ENCODE measurements at regions not wholly inside any gene's neighbourhood (a gene's known extent, or its start where the extent isn't known, plus 50 kb on each side); places are given as distances from the start of the nearest gene placed in this dataset.

- Histone ChIP-seq H2AFZ (ENCODE audit: low read depth, low read length) (no peak overlapping the region), H3K9me1 (ENCODE audit: control insufficient read depth, insufficient read depth, low read length) (no peaks in the 10 kb centered on the region), H3K4me2 (ENCODE audit: insufficient read depth, low read length) (no peak overlapping the region), H3K27me3 (ENCODE audit: control insufficient read depth in 2 of 2, insufficient read depth in 2 of 2, low read length in 2 of 2) (peaks cover 0 to 22% of the 10 kb centered on the region in 2 experiments; a peak in 2 of 5 replicates), H3K4me1 (replicated peaks in 1 of 2; ENCODE audit: control insufficient read depth in 2 of 2, insufficient read depth in 2 of 2, low read length in 2 of 2) (no peaks in the 10 kb centered on the region), H3K9me3 (replicated peaks; ENCODE audit: control insufficient read depth, insufficient read depth, low read depth, low read length) (no peaks in the 10 kb centered on the region), H3K36me3 (ENCODE audit: control insufficient read depth, insufficient read depth, low read length) (no peaks in the 10 kb centered on the region), H3K4me3 (no peak overlapping the region), H3K79me2 (ENCODE audit: control insufficient read depth, insufficient read depth, low read length) (no peaks in the 10 kb centered on the region), H3K9ac (ENCODE audit: insufficient read depth in 1 of 2, low read depth in 2 of 2, low read length in 2 of 2) (no peak overlapping the region), H3K27ac (ENCODE audit: extremely low read depth, low read depth, low read length) (no peak overlapping the region), H4K20me1 (replicated peaks; ENCODE audit: control insufficient read depth, insufficient read depth, low read length) (no peaks in the 10 kb centered on the region)
- intact Hi-C loops (cut with micrococcal nuclease): no loop called here
- POLR2A ChIA-PET: interaction anchor here (1.1 kb wide), 1 partner anchor 11 kb away, joined by 4 read pairs; no protein-coding TSS in a partner anchor
- BruUV-seq (replicated peaks): no TSS peak
- FAIRE-seq (no peak), ATAC-seq (no peak), DNase-seq (ENCODE audit: extremely low read depth in 1 of 4, low spot score in 3 of 4) (no peak)
- TF ChIP-seq, protein P1, sequence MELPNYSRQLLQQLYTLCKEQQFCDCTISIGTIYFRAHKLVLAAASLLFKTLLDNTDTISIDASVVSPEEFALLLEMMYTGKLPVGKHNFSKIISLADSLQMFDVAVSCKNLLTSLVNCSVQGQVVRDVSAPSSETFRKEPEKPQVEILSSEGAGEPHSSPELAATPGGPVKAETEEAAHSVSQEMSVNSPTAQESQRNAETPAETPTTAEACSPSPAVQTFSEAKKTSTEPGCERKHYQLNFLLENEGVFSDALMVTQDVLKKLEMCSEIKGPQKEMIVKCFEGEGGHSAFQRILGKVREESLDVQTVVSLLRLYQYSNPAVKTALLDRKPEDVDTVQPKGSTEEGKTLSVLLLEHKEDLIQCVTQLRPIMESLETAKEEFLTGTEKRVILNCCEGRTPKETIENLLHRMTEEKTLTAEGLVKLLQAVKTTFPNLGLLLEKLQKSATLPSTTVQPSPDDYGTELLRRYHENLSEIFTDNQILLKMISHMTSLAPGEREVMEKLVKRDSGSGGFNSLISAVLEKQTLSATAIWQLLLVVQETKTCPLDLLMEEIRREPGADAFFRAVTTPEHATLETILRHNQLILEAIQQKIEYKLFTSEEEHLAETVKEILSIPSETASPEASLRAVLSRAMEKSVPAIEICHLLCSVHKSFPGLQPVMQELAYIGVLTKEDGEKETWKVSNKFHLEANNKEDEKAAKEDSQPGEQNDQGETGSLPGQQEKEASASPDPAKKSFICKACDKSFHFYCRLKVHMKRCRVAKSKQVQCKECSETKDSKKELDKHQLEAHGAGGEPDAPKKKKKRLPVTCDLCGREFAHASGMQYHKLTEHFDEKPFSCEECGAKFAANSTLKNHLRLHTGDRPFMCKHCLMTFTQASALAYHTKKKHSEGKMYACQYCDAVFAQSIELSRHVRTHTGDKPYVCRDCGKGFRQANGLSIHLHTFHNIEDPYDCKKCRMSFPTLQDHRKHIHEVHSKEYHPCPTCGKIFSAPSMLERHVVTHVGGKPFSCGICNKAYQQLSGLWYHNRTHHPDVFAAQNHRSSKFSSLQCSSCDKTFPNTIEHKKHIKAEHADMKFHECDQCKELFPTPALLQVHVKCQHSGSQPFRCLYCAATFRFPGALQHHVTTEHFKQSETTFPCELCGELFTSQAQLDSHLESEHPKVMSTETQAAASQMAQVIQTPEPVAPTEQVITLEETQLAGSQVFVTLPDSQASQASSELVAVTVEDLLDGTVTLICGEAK (IDR thresholded peaks at IDR 0.05): peak; percentile 88
- TF ChIP-seq, protein P1 (CRISPR knock-in tag; IDR thresholded peaks at IDR 0.05): 0 out of 2 replicates have a peak, but pooled peaks have one; percentile 51
- no peak for TF ChIP-seq XRCC5 (IDR thresholded peaks at IDR 0.05; ENCODE audit: low read depth, low read length)
- TF ChIP-seq MEF2A (IDR thresholded peaks at IDR 0.05; ENCODE audit: control insufficient read depth, low read depth, low read length): no peak
- no peak for TF ChIP-seq ZNF24 (IDR thresholded peaks at IDR 0.05)
- TF ChIP-seq ZNF644 (tag; IDR thresholded peaks at IDR 0.05; ENCODE audit: low read depth): no peak
- TF ChIP-seq WHSC1 (IDR thresholded peaks at IDR 0.05; ENCODE audit: low read length): no peak
- no peak for TF ChIP-seq HIVEP1 (CRISPR knock-in tag; IDR thresholded peaks at IDR 0.05)
- TF ChIP-seq POLR3A (IDR thresholded peaks at IDR 0.05; ENCODE audit: borderline replicate concordance, extremely low read depth, insufficient read depth, insufficient read length): no peak
- no peak for TF ChIP-seq ZKSCAN8 (CRISPR knock-in tag; IDR thresholded peaks at IDR 0.05)
- in situ Hi-C loops (cut with MboI): loop anchor here (10.0 to 25.0 kb wide), 2 partner anchors 442 to 619 kb away; no protein-coding TSS in a partner anchor
- 0% methylated on average over 6 of the region's 6 CpGs for WGBS (ENCODE audit: insufficient coverage, low coverage, missing lambda C conversion rate)
- CTCF ChIA-PET (ENCODE audit: low intra/inter-chr PET ratio): no interaction called here
Measured at GRCh38 chr15:81492969-81493645, 119.1 kb upstream of the TMC3 start.
